ENCODE measurements at regions not wholly inside any gene's neighbourhood (a gene's known extent, or its start where the extent isn't known, plus 50 kb on each side); places are given as distances from the start of the nearest gene placed in this dataset.

GRCh38 chr14:96690713-96691383 is 106.3 kb upstream of the VRK1 start:
- H3K4me3 ChIP-seq (ENCODE audit: low read depth, low read length): no peak overlapping the region
- no peak for DNase-seq (ENCODE audit: low read depth, low spot score)
- no peak for TF ChIP-seq CTCF (IDR thresholded peaks at IDR 0.05; ENCODE audit: low read depth, low read length)
- in situ Hi-C loops (cut with HindIII; ENCODE audit: low sequenced_read_pairs): no loop called here

- no peak for TF ChIP-seq CTCF (IDR thresholded peaks at IDR 0.05; ENCODE audit: low read depth, low read length)
- H3K4me3 ChIP-seq (ENCODE audit: low read depth, low read length): no peak overlapping the region
- in situ Hi-C loops (cut with HindIII; ENCODE audit: low sequenced_read_pairs): no loop called here
- DNase-seq (ENCODE audit: low read depth, low spot score): no peak
Measured at GRCh38 chr14:96693252-96693820, 103.8 kb upstream of the VRK1 start.

- no peak for DNase-seq (ENCODE audit: low read depth, low spot score)
- in situ Hi-C loops (cut with HindIII; ENCODE audit: low sequenced_read_pairs): no loop called here
- no peak overlapping the region for H3K4me3 ChIP-seq (ENCODE audit: low read depth, low read length)
- no peak for TF ChIP-seq CTCF (IDR thresholded peaks at IDR 0.05; ENCODE audit: low read depth, low read length)
Measured at GRCh38 chr14:96693987-96694386, 103.2 kb upstream of the VRK1 start.

GRCh38 chr14:96698960-96699539 is 98.1 kb upstream of the VRK1 start:
- no peak overlapping the region for H3K4me3 ChIP-seq (ENCODE audit: low read depth, low read length)
- in situ Hi-C loops (cut with HindIII; ENCODE audit: low sequenced_read_pairs): no loop called here
- DNase-seq (ENCODE audit: low read depth, low spot score): no peak
- TF ChIP-seq CTCF (IDR thresholded peaks at IDR 0.05; ENCODE audit: low read depth, low read length): no peak

- in situ Hi-C loops (cut with HindIII; ENCODE audit: low sequenced_read_pairs): no loop called here
- no peak overlapping the region for H3K4me3 ChIP-seq (ENCODE audit: low read depth, low read length)
- no peak for DNase-seq (ENCODE audit: low read depth, low spot score)
- TF ChIP-seq CTCF (IDR thresholded peaks at IDR 0.05; ENCODE audit: low read depth, low read length): no peak
Measured at GRCh38 chr14:96699666-96700065, 97.5 kb upstream of the VRK1 start.

- TF ChIP-seq CTCF (IDR thresholded peaks at IDR 0.05; ENCODE audit: low read depth, low read length): no peak
- in situ Hi-C loops (cut with HindIII; ENCODE audit: low sequenced_read_pairs): no loop called here
- DNase-seq (ENCODE audit: low read depth, low spot score): no peak
- no peak overlapping the region for H3K4me3 ChIP-seq (ENCODE audit: low read depth, low read length)
Measured at GRCh38 chr14:96702831-96703230, 94.4 kb upstream of the VRK1 start.
